Vagina (tissue), 2 donors: ENCODE measurements at regions not wholly inside any gene's neighbourhood (a gene's known extent, or its start where the extent isn't known, plus 50 kb on each side); places are given as distances from the start of the nearest gene placed in this dataset.

Source experiments
- DNase-seq, 2 donors: peaks; one replicate each; pipeline ENCODE4 v3.0.0-alpha.2; 2017; ENCODE audit errors: extremely low spot score in 2 of 2
- H3K27ac ChIP-seq: fragments of 200-600 bp; sonication (generic); one replicate; pipeline ENCODE4 v1.5.1; 2019
- H3K27me3 ChIP-seq: fragments of 200-600 bp; sonication (generic); one replicate; pipeline ENCODE4 v1.5.1; 2019
- H3K36me3 ChIP-seq, 2 donors: fragments of 200-600 bp; sonication (generic); one replicate each; pipeline ENCODE4 v1.5.1; 2017 to 2019
- H3K4me1 ChIP-seq: fragments of 200-600 bp; sonication (generic); one replicate; pipeline ENCODE4 v1.5.1; 2019
- H3K4me3 ChIP-seq, 2 donors: fragments of 200-600 bp; sonication (generic); 1 replicate in 1 of 2; 2 replicates in 1 of 2; pipeline ENCODE4 v1.5.1; 2016 to 2019
- H3K9me3 ChIP-seq: fragments of 200-600 bp; sonication (generic); one replicate; pipeline ENCODE4 v1.5.1; 2019
- CTCF ChIP-seq, 3 experiments: fragments of 450-650 bp in 2 of 3; fragments of 200-600 bp in 1 of 3; sonication (generic) in 1 of 3; IDR thresholded peaks; one replicate each; pipeline ENCODE4 v1.5.1; 2017 to 2019; ENCODE audit warnings: antibody characterized with exemption in 3 of 3, mild to moderate bottlenecking in 2 of 3, moderate library complexity in 2 of 3
- POLR2A ChIP-seq, 2 donors: fragments of 450-650 bp; IDR thresholded peaks; one replicate each; pipeline ENCODE4 v1.6.1; 2017; ENCODE audit warnings: antibody characterized with exemption in 2 of 2, mild to moderate bottlenecking in 2 of 2, moderate library complexity in 2 of 2
- POLR2AphosphoS5 ChIP-seq, 2 donors: sonication (generic); formaldehyde crosslinking; IDR thresholded peaks; one replicate each; pipeline ENCODE4 v1.9.0; 2017; ENCODE audit warnings: antibody characterized with exemption in 2 of 2, mild to moderate bottlenecking in 2 of 2, low read depth in 1 of 2; ENCODE audit not compliant: insufficient read depth in 1 of 2
- intact Hi-C: fragments of 100-400 bp; cut with DNase I; formaldehyde crosslinking; loops from one replicate; pipeline ENCODE4 v1.15.1; 2023

DNA sequence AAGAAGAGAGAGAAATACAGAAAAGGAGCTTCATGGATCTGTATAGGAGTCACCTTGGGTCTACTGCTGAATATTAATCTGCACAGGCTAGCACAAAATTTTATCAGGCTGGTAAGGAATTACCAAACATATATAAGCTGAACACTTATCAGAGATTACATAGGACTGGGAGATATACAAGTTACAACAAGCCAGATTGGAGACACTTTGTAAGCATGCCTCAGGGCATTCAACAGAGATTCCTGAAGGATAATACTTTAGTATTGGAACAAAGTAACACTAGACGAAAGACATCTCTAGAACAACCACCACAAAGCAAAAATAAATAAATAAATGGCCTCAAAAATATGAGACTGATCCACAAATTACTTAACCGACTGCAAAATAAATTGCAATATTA, 197.8 kb downstream of the ANXA1 start:
- Histone ChIP-seq H3K4me3 (no peak overlapping the region), H3K27me3 (no peaks in the 10 kb centered on the region), H3K9me3 (no peaks in the 10 kb centered on the region), H3K27ac (no peak overlapping the region), H3K4me1 (no peaks in the 10 kb centered on the region), H3K36me3 (no peaks in the 10 kb centered on the region)
- intact Hi-C loops: no loop called here
- DNase-seq: no peak
- TF ChIP-seq POLR2A (IDR thresholded peaks at IDR 0.05): no peak
- no peak for TF ChIP-seq POLR2AphosphoS5 (IDR thresholded peaks at IDR 0.05; ENCODE audit: insufficient read depth in 1 of 2, low read depth in 1 of 2)
- TF ChIP-seq CTCF (IDR thresholded peaks at IDR 0.05): no peak

DNA sequence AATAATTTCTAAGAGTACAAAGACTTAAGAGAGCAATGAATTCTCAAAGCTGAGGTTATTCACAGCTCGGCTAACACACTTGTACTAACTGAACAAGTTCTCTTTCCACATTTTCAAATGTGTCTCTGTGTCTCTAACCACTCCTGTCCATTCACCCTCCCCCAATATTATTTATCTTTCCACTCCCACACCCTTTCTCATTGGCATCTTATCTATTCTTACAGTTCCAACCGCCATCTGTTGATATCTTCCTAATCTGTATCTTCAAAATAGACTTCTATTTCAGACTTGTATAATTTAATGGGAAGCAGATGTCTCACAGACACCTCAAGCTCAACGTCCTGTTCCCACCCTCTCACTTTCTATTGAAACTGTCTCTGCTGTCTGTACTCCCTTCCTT, 205.9 kb downstream of the ANXA1 start:
- H3K4me1 ChIP-seq: no peaks in the 10 kb centered on the region
- TF ChIP-seq CTCF (IDR thresholded peaks at IDR 0.05) (no peak), POLR2AphosphoS5 (IDR thresholded peaks at IDR 0.05; ENCODE audit: insufficient read depth in 1 of 2, low read depth in 1 of 2) (no peak), POLR2A (IDR thresholded peaks at IDR 0.05) (no peak)
- H3K27ac ChIP-seq: no peak overlapping the region
- H3K27me3 ChIP-seq: no peaks in the 10 kb centered on the region
- no peak for DNase-seq
- no peaks in the 10 kb centered on the region for H3K36me3 ChIP-seq
- H3K4me3 ChIP-seq: no peak overlapping the region
- intact Hi-C loops: no loop called here
- no peaks in the 10 kb centered on the region for H3K9me3 ChIP-seq

- Histone ChIP-seq H3K9me3 (no peaks in the 10 kb centered on the region), H3K36me3 (no peaks in the 10 kb centered on the region), H3K27ac (no peak overlapping the region), H3K4me1 (no peaks in the 10 kb centered on the region), H3K4me3 (no peak overlapping the region), H3K27me3 (no peaks in the 10 kb centered on the region)
- TF ChIP-seq POLR2AphosphoS5 (IDR thresholded peaks at IDR 0.05; ENCODE audit: insufficient read depth in 1 of 2, low read depth in 1 of 2) (no peak), CTCF (IDR thresholded peaks at IDR 0.05) (no peak), POLR2A (IDR thresholded peaks at IDR 0.05) (no peak)
- intact Hi-C loops: no loop called here
- DNase-seq: no peak
These were observed 218.4 kb downstream of the ANXA1 start for GRCh38 chr9:73370053-73370452.

- Histone ChIP-seq H3K27ac (no peak overlapping the region), H3K36me3 (no peaks in the 10 kb centered on the region), H3K27me3 (no peaks in the 10 kb centered on the region), H3K4me3 (no peak overlapping the region), H3K4me1 (no peaks in the 10 kb centered on the region), H3K9me3 (no peaks in the 10 kb centered on the region)
- TF ChIP-seq POLR2A (IDR thresholded peaks at IDR 0.05): no peak
- DNase-seq: no peak
- intact Hi-C loops: no loop called here
These were observed 220.1 kb downstream of the ANXA1 start for GRCh38 chr9:73371801-73372200.

DNA sequence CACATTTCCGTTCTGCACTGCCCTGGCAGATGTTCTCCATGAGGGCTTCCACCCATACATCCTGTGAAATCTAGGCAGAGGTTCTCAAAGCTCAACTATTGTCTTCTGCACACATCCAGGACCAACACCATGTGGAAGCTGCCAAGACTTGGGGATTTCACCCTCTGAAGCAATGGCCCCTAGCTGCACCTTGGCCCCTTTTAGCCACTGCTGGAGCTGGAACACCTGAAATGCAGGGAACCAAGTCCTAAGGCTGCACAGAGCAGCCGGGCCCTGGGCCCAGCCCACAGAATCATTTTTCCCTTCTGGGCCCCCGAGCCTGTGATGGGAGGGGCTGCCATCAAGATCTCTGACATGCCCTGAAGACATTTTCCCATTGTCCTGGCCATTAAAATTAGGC, 228.7 kb downstream of the ANXA1 start:
- H3K27me3 ChIP-seq: no peaks in the 10 kb centered on the region
- intact Hi-C loops: no loop called here
- H3K36me3 ChIP-seq: no peaks in the 10 kb centered on the region
- TF ChIP-seq POLR2AphosphoS5 (IDR thresholded peaks at IDR 0.05; ENCODE audit: insufficient read depth in 1 of 2, low read depth in 1 of 2) (no peak), POLR2A (IDR thresholded peaks at IDR 0.05) (no peak), CTCF (IDR thresholded peaks at IDR 0.05) (no peak)
- no peaks in the 10 kb centered on the region for H3K4me1 ChIP-seq
- H3K4me3 ChIP-seq: no peak overlapping the region
- H3K27ac ChIP-seq: no peak overlapping the region
- DNase-seq: no peak
- H3K9me3 ChIP-seq: no peaks in the 10 kb centered on the region
